A549 (cell line): ENCODE measurements at regions not wholly inside any gene's neighbourhood (a gene's known extent, or its start where the extent isn't known, plus 50 kb on each side); places are given as distances from the start of the nearest gene placed in this dataset.
"Not testable (repeated sequence)": the region's sequence is repeated elsewhere in the genome, so short reads cannot be mapped to it uniquely, and the experiment has no call there.

Experiments used
- ATAC-seq, 2 experiments: fragments of 200-7000 bp in 1 of 2; fragments of >200 bp in 1 of 2; cut with Nextera tagmentation in 1 of 2; cut with Tn5 transposase in 1 of 2; 3 replicates each; pipeline versions ENCODE4 v1.8.0 to v1.9.1; 2018 to 2020; ENCODE audit warnings: mild to moderate bottlenecking in 1 of 2, moderate library complexity in 1 of 2
- CTCF ChIA-PET: fragments of 300-600 bp; sonication (Branson Sonifier 250); formaldehyde crosslinking; extraction: SDS; loops from one replicate; lab custom pipeline; 2021; ENCODE audit warnings: antibody characterized with exemption, inconsistent platforms; lab: Yijun Ruan, JAX
- POLR2A ChIA-PET: fragments of 350-600 bp; formaldehyde crosslinking; extraction: SDS; loops from one replicate; lab custom pipeline; 2021; ENCODE audit warnings: antibody characterized with exemption, inconsistent platforms; lab: Yijun Ruan, JAX
- DNase-seq, 2 experiments: peaks; one replicate each; pipeline versions ENCODE4 v3.0.0 to v3.0.0-alpha.2; 2011 to 2016; ENCODE audit warnings: low read depth in 1 of 2, low spot score in 1 of 2
- FAIRE-seq: peaks from 2 replicates; lab custom pipeline; 2011; peaks lifted over from hg19 to GRCh38; lab: Jason Lieb, UNC
- H3K27ac ChIP-seq, 2 experiments: fragments of >200 bp; sonication (Bioruptor Twin); formaldehyde crosslinking; 3 replicates each; pipeline ENCODE4 v1.5.1; 2016 to 2017
- H3K4me1 ChIP-seq: fragments of >200 bp; sonication (Bioruptor Twin); formaldehyde crosslinking; 3 replicates; pipeline ENCODE4 v1.6.1; 2016
- H3K4me2 ChIP-seq: fragments of >200 bp; sonication (Bioruptor Twin); formaldehyde crosslinking; 3 replicates; pipeline ENCODE4 v1.6.1; 2016
- H3K4me3 ChIP-seq: fragments of >200 bp; sonication (Bioruptor Twin); formaldehyde crosslinking; 3 replicates; pipeline ENCODE4 v1.5.1; 2016
- H3K9me3 ChIP-seq: fragments of >200 bp; sonication (Bioruptor Twin); formaldehyde crosslinking; 3 replicates; pipeline ENCODE4 v1.6.1; 2016
- BHLHE40 ChIP-seq: IDR thresholded peaks from 2 replicates; pipeline ENCODE4 v1.6.1; 2012; ENCODE audit warnings: low read depth, low read length, inconsistent platforms
- CEBPB ChIP-seq, 2 experiments: fragments of >200 bp in 1 of 2; sonication (Bioruptor Twin) in 1 of 2; formaldehyde crosslinking in 1 of 2; IDR thresholded peaks; 2 replicates each; pipeline ENCODE4 v1.6.1; 2012 to 2016
- EP300 ChIP-seq, 2 experiments: fragments of >200 bp; sonication (Bioruptor Twin); formaldehyde crosslinking; IDR thresholded peaks; 2 replicates in 1 of 2; 3 replicates in 1 of 2; pipeline ENCODE4 v1.6.1; 2016 to 2017
- HDAC2 ChIP-seq: fragments of 200-600 bp; sonication (generic); IDR thresholded peaks from 2 replicates; pipeline ENCODE4 v1.6.1; 2016
- HEYL ChIP-seq: fragments of 250-450 bp; sonication (Bioruptor Pico); IDR thresholded peaks from 2 replicates; pipeline ENCODE4 v1.8.0; 2021; ENCODE audit warnings: mild to moderate bottlenecking, moderate library complexity
- HOXB13 ChIP-seq: fragments of 250-450 bp; sonication (Bioruptor Pico); IDR thresholded peaks from 2 replicates; pipeline ENCODE4 v1.5.0; 2020; ENCODE audit warnings: low read depth, mild to moderate bottlenecking, moderate library complexity
- JUN ChIP-seq, 2 experiments: fragments of >200 bp; sonication (Bioruptor Twin); formaldehyde crosslinking; IDR thresholded peaks; 2 replicates in 1 of 2; 3 replicates in 1 of 2; pipeline ENCODE4 v1.6.1; 2016 to 2017
- JUNB ChIP-seq: fragments of >200 bp; sonication (Bioruptor Twin); formaldehyde crosslinking; IDR thresholded peaks from 2 replicates; pipeline ENCODE4 v1.6.1; 2016
- MAFK ChIP-seq: fragments of 450-650 bp; IDR thresholded peaks from 2 replicates; pipeline ENCODE4 v1.6.1; 2014; ENCODE audit not compliant: partially characterized antibody
- MYC ChIP-seq: IDR thresholded peaks from 2 replicates; pipeline ENCODE4 v1.6.1; 2012; ENCODE audit warnings: mild to moderate bottlenecking, inconsistent platforms, low read length, improper control_type of control experiment, borderline replicate concordance
- NPAS2 ChIP-seq: fragments of 250-450 bp; sonication (Bioruptor Pico); IDR thresholded peaks from 2 replicates; pipeline ENCODE4 v1.8.0; 2022; ENCODE audit warnings: mild to moderate bottlenecking, moderate library complexity, borderline replicate concordance
- NR3C1 ChIP-seq: fragments of >200 bp; sonication (Bioruptor Twin); formaldehyde crosslinking; IDR thresholded peaks from 3 replicates; pipeline ENCODE4 v1.6.1; 2017
- PHF8 ChIP-seq: fragments of 200-600 bp; sonication (generic); IDR thresholded peaks from 2 replicates; pipeline ENCODE4 v1.6.1; 2016; ENCODE audit warnings: low read depth, mild to moderate bottlenecking, antibody characterized with exemption, moderate library complexity, borderline replicate concordance
- RARB ChIP-seq: fragments of 250-450 bp; sonication (Bioruptor Pico); IDR thresholded peaks from 2 replicates; pipeline ENCODE4 v1.8.0; 2021; ENCODE audit warnings: mild to moderate bottlenecking, moderate library complexity
- SREBF2 ChIP-seq: fragments of 450-650 bp; IDR thresholded peaks from 2 replicates; pipeline ENCODE4 v1.6.1; 2014; ENCODE audit warnings: mild to moderate bottlenecking, moderate library complexity
- TP53 ChIP-seq: fragments of 250-450 bp; sonication (Bioruptor Pico); IDR thresholded peaks from 2 replicates; pipeline ENCODE4 v1.5.0; 2021; ENCODE audit warnings: mild to moderate bottlenecking, moderate library complexity
- ZC3H11A ChIP-seq: fragments of 450-650 bp; IDR thresholded peaks from 2 replicates; pipeline ENCODE4 v1.6.1; 2014; ENCODE audit warnings: antibody characterized with exemption, mild to moderate bottlenecking
- ZFP36 ChIP-seq: fragments of 450-650 bp; IDR thresholded peaks from 2 replicates; pipeline ENCODE4 v1.6.1; 2014; ENCODE audit warnings: borderline replicate concordance; ENCODE audit not compliant: partially characterized antibody
- ZNF302 ChIP-seq: fragments of 250-450 bp; sonication (Bioruptor Pico); IDR thresholded peaks from 2 replicates; pipeline ENCODE4 v1.9.0; 2021; ENCODE audit warnings: inconsistent platforms, mild to moderate bottlenecking, moderate library complexity
- WGBS: methylation state at CpG from one replicate; pipeline ENCODE4 v1.1.6; 2017; ENCODE audit errors: missing lambda C conversion rate; 5-methylcytosine and 5-hydroxymethylcytosine counted together
- TF ChIP-seq, protein P1 (sequence below): IDR thresholded peaks from 2 replicates; pipeline ENCODE4 v1.6.1; 2012
- TF ChIP-seq, protein P2 (sequence below): fragments of >200 bp; sonication (Bioruptor Twin); formaldehyde crosslinking; IDR thresholded peaks from 3 replicates; pipeline ENCODE4 v1.5.1; 2016

DNA sequence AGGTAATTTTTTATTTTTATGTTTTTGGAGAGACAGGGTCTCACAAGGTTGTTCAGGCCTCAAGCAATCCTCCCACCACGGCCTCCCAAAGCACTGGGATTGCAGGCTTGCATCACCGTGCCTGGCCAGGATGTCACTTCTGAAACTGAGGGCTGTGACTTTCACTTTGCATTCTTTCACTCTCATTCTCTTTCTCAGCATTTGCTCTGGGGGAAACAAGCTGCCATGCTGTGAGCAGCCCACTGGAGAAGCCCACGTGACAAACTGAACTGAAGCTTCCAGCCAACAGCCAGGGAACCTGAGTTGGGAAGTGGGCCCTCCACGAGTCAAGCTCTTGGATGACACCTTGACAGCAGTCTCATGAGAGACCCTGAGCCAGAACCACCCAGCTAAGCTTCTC, 109.4 kb downstream of the C5orf15 start:
- H3K9me3 ChIP-seq: no peaks in the 10 kb centered on the region
- POLR2A ChIA-PET: no interaction called here
- H3K4me2 ChIP-seq: no peak overlapping the region
- ATAC-seq (no peak), FAIRE-seq (no peak), DNase-seq (no peak)
- H3K27ac ChIP-seq: no peak overlapping the region
- CTCF ChIA-PET: interaction anchor here (1.1 to 1.8 kb wide), 2 partner anchors 10 to 436 kb away, joined by 6 to 18 read pairs; no protein-coding TSS in a partner anchor
- TF ChIP-seq CEBPB (IDR thresholded peaks at IDR 0.05) (no peak), SREBF2 (no peak), TP53 (no peak), BHLHE40 (no peak), PHF8 (no peak), MAFK (no peak), JUN (IDR thresholded peaks at IDR 0.05) (no peak), JUNB (no peak), HDAC2 (no peak)
- TF ChIP-seq, protein P1, sequence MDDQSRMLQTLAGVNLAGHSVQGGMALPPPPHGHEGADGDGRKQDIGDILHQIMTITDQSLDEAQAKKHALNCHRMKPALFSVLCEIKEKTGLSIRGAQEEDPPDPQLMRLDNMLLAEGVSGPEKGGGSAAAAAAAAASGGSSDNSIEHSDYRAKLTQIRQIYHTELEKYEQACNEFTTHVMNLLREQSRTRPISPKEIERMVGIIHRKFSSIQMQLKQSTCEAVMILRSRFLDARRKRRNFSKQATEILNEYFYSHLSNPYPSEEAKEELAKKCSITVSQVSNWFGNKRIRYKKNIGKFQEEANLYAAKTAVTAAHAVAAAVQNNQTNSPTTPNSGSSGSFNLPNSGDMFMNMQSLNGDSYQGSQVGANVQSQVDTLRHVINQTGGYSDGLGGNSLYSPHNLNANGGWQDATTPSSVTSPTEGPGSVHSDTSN: no peak
- WGBS: 36% methylated on average over 4 of the region's 4 CpGs
- no peaks in the 10 kb centered on the region for H3K4me1 ChIP-seq
- no peak overlapping the region for H3K4me3 ChIP-seq

DNA sequence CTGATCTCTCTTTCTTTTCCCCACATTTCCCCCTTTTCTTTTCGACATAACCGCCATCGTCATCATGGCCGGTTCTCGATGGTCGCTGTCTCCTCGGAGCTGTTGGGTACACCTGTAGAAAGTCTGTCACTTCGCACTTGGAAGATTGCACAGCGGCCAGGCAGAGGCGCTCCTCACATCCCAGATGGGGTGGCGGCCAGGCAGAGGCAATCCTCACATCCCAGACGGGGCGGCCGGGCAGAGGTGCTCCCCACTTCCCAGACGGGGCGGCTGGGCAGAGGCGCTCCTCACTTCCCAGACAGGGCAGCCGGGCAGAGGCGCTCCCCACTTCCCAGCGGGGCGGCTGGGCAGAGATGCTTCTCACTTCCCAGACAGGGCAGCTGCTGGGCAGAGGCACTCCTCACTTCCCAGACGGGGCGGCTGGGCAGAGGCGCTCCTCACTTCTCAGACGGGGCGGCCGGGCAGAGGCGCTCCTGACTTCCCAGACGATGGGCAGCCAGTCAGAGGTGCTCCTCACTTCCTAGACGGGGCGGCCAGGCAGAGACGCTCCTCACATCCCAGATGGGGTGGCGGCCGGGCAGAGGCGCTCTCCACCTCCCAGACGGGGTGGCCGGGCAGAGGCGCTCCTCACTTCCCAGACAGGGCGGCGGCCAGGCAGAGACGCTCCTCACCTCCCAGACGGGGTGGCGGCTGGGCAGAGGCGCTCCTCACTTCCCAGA, 110.7 kb downstream of the C5orf15 start:
- CTCF ChIA-PET, POLR2A ChIA-PET, FAIRE-seq, H3K9me3 ChIP-seq, H3K4me1 ChIP-seq, H3K4me2 ChIP-seq, H3K4me3 ChIP-seq, H3K27ac ChIP-seq, ATAC-seq, DNase-seq: not testable (repeated sequence)
- 73% methylated on average over 18 of the region's 44 CpGs for WGBS

DNA sequence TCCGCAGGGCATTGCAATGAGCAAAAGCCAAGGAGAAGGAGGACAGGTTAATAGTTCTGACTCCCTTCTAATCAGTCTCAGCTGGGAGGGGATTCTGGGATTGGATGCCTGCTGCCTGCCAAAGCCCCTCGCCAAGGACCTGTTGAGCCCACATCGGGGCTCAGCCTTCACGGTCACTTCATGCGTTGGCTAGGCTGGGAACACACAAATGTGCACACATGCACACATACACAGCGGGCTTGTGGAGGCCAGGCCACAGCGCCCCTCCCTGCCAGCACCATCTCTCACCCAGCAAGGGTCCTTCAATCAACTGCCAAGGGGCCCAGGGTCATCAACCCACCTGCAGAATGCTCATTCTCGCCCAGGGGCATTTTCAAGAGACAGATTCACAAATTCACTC, 113.9 kb downstream of the C5orf15 start:
- WGBS: 60% methylated on average over 8 of the region's 8 CpGs

More for the DNA sequence above, 113.9 kb downstream of the C5orf15 start:
- ChIA-PET POLR2A (no interaction called here), CTCF (no interaction called here)
- H3K9me3 ChIP-seq: no peaks in the 10 kb centered on the region
- no peaks in the 10 kb centered on the region for H3K4me1 ChIP-seq
- FAIRE-seq (no peak), ATAC-seq (no peak), DNase-seq (no peak)
- TF ChIP-seq ZNF302 (CRISPR knock-in tag): no peak
- TF ChIP-seq EP300 (IDR thresholded peaks at IDR 0.05): no peak
- TF ChIP-seq NPAS2 (CRISPR knock-in tag): no peak
- TF ChIP-seq HEYL (CRISPR knock-in tag): no peak
- TF ChIP-seq MYC: no peak
- no peak for TF ChIP-seq NR3C1
- TF ChIP-seq, protein P2, sequence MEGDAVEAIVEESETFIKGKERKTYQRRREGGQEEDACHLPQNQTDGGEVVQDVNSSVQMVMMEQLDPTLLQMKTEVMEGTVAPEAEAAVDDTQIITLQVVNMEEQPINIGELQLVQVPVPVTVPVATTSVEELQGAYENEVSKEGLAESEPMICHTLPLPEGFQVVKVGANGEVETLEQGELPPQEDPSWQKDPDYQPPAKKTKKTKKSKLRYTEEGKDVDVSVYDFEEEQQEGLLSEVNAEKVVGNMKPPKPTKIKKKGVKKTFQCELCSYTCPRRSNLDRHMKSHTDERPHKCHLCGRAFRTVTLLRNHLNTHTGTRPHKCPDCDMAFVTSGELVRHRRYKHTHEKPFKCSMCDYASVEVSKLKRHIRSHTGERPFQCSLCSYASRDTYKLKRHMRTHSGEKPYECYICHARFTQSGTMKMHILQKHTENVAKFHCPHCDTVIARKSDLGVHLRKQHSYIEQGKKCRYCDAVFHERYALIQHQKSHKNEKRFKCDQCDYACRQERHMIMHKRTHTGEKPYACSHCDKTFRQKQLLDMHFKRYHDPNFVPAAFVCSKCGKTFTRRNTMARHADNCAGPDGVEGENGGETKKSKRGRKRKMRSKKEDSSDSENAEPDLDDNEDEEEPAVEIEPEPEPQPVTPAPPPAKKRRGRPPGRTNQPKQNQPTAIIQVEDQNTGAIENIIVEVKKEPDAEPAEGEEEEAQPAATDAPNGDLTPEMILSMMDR: no peak
- no peak for TF ChIP-seq HOXB13 (CRISPR knock-in tag)
- TF ChIP-seq ZC3H11A: no peak
- no peak for TF ChIP-seq RARB (CRISPR knock-in tag)
- TF ChIP-seq ZFP36: no peak
- TF ChIP-seq CEBPB (IDR thresholded peaks at IDR 0.05): no peak
- no peak for TF ChIP-seq TP53
- no peak for TF ChIP-seq BHLHE40
- no peak overlapping the region for H3K4me2 ChIP-seq
- H3K4me3 ChIP-seq: no peak overlapping the region
- H3K27ac ChIP-seq: no peak overlapping the region
